HEK293 (cell line): ENCODE measurements at regions not wholly inside any gene's neighbourhood (a gene's known extent, or its start where the extent isn't known, plus 50 kb on each side); places are given as distances from the start of the nearest gene placed in this dataset.

Experiments used
- AEBP2 ChIP-seq: fragments of 450-650 bp; formaldehyde crosslinking; IDR thresholded peaks from 2 replicates; pipeline ENCODE4 v1.5.1; 2016; ENCODE audit warnings: missing biosample characterization, missing genetic modification characterization, borderline replicate concordance
- HOXC10 ChIP-seq: sonication (generic); formaldehyde crosslinking; IDR thresholded peaks from 2 replicates; pipeline ENCODE4 v1.8.1; 2023; ENCODE audit warnings: mild to moderate bottlenecking, missing genetic modification reagents
- KLF1 ChIP-seq: fragments of 450-650 bp; formaldehyde crosslinking; IDR thresholded peaks from 2 replicates; pipeline ENCODE4 v1.5.1; 2016; ENCODE audit warnings: missing biosample characterization, missing genetic modification characterization
- KLF8 ChIP-seq: fragments of 450-650 bp; formaldehyde crosslinking; IDR thresholded peaks from 2 replicates; pipeline ENCODE4 v1.5.1; 2016; ENCODE audit warnings: missing biosample characterization, missing genetic modification characterization
- MEIS1 ChIP-seq: sonication (generic); formaldehyde crosslinking; IDR thresholded peaks from 2 replicates; pipeline ENCODE4 v1.8.1; 2022; ENCODE audit warnings: missing genetic modification reagents, mild to moderate bottlenecking, borderline replicate concordance
- OSR2 ChIP-seq: fragments of 450-650 bp; formaldehyde crosslinking; IDR thresholded peaks from 2 replicates; pipeline ENCODE4 v1.5.1; 2016; ENCODE audit warnings: missing biosample characterization, missing genetic modification characterization
- RBAK ChIP-seq: fragments of 450-650 bp; formaldehyde crosslinking; IDR thresholded peaks from 2 replicates; pipeline ENCODE4 v1.5.1; 2016; ENCODE audit warnings: missing biosample characterization, missing genetic modification characterization
- WT1 ChIP-seq: fragments of 450-650 bp; formaldehyde crosslinking; IDR thresholded peaks from 2 replicates; pipeline ENCODE4 v1.5.1; 2016; ENCODE audit warnings: missing biosample characterization, missing genetic modification characterization
- ZFP41 ChIP-seq: fragments of 450-650 bp; formaldehyde crosslinking; IDR thresholded peaks from 2 replicates; pipeline ENCODE4 v1.5.1; 2016; ENCODE audit warnings: missing biosample characterization, missing genetic modification characterization, borderline replicate concordance
- ZNF114 ChIP-seq: fragments of 450-650 bp; formaldehyde crosslinking; IDR thresholded peaks from 2 replicates; pipeline ENCODE4 v1.5.0; 2017; ENCODE audit warnings: missing biosample characterization, missing genetic modification characterization
- ZNF132 ChIP-seq: fragments of 450-650 bp; formaldehyde crosslinking; IDR thresholded peaks from 2 replicates; pipeline ENCODE4 v1.5.1; 2017; ENCODE audit warnings: missing biosample characterization, missing genetic modification characterization, borderline replicate concordance
- ZNF133 ChIP-seq: fragments of 450-650 bp; formaldehyde crosslinking; IDR thresholded peaks from 2 replicates; pipeline ENCODE4 v1.5.1; 2016; ENCODE audit warnings: missing biosample characterization, missing genetic modification characterization
- ZNF146 ChIP-seq: fragments of 450-650 bp; formaldehyde crosslinking; IDR thresholded peaks from 2 replicates; pipeline ENCODE4 v1.5.1; 2016; ENCODE audit warnings: missing biosample characterization, missing genetic modification characterization
- ZNF155 ChIP-seq: fragments of 450-650 bp; formaldehyde crosslinking; IDR thresholded peaks from 2 replicates; pipeline ENCODE4 v1.5.1; 2016; ENCODE audit warnings: missing biosample characterization, missing genetic modification characterization
- ZNF169 ChIP-seq: fragments of 450-650 bp; formaldehyde crosslinking; IDR thresholded peaks from 2 replicates; pipeline ENCODE4 v1.5.1; 2016; ENCODE audit warnings: missing biosample characterization, missing genetic modification characterization
- ZNF19 ChIP-seq: fragments of 450-650 bp; formaldehyde crosslinking; IDR thresholded peaks from 2 replicates; pipeline ENCODE4; 2016; ENCODE audit warnings: missing biosample characterization, missing genetic modification characterization, low read depth
- ZNF2 ChIP-seq: fragments of 450-650 bp; formaldehyde crosslinking; IDR thresholded peaks from 2 replicates; pipeline ENCODE4 v1.5.1; 2016; ENCODE audit warnings: missing biosample characterization, missing genetic modification characterization
- ZNF223 ChIP-seq: fragments of 450-650 bp; formaldehyde crosslinking; IDR thresholded peaks from 2 replicates; pipeline ENCODE4 v1.5.1; 2016; ENCODE audit warnings: missing biosample characterization, missing genetic modification characterization
- ZNF266 ChIP-seq: fragments of 450-650 bp; formaldehyde crosslinking; IDR thresholded peaks from 2 replicates; pipeline ENCODE4 v1.5.1; 2016; ENCODE audit warnings: missing biosample characterization, missing genetic modification characterization, low read depth
- ZNF280C ChIP-seq: fragments of 450-650 bp; formaldehyde crosslinking; IDR thresholded peaks from 2 replicates; pipeline ENCODE4 v1.5.1; 2016; ENCODE audit warnings: missing biosample characterization, missing genetic modification characterization
- ZNF398 ChIP-seq: fragments of 450-650 bp; formaldehyde crosslinking; IDR thresholded peaks from 2 replicates; pipeline ENCODE4 v1.5.1; 2017; ENCODE audit warnings: missing biosample characterization, missing genetic modification characterization
- ZNF558 ChIP-seq: fragments of 450-650 bp; formaldehyde crosslinking; IDR thresholded peaks from 2 replicates; pipeline ENCODE4 v1.5.1; 2016; ENCODE audit warnings: missing biosample characterization, missing genetic modification characterization
- ZNF596 ChIP-seq: fragments of 450-650 bp; IDR thresholded peaks from 2 replicates; pipeline ENCODE4 v1.5.0; 2018; ENCODE audit warnings: missing biosample characterization, mild to moderate bottlenecking, missing genetic modification characterization, moderate library complexity
- ZNF660 ChIP-seq: fragments of 450-650 bp; IDR thresholded peaks from 2 replicates; pipeline ENCODE4 v1.5.1; 2018; ENCODE audit warnings: missing biosample characterization, mild to moderate bottlenecking, missing genetic modification characterization
- ZNF677 ChIP-seq: fragments of 450-650 bp; IDR thresholded peaks from 2 replicates; pipeline ENCODE4 v1.5.0; 2018; ENCODE audit warnings: missing biosample characterization, mild to moderate bottlenecking, missing genetic modification characterization, moderate library complexity
- ZNF704 ChIP-seq: fragments of 450-650 bp; formaldehyde crosslinking; IDR thresholded peaks from 2 replicates; pipeline ENCODE4 v1.5.1; 2016; ENCODE audit warnings: missing biosample characterization, missing genetic modification characterization
- ZSCAN4 ChIP-seq: fragments of 450-650 bp; formaldehyde crosslinking; IDR thresholded peaks from 2 replicates; pipeline ENCODE4 v1.5.1; 2017; ENCODE audit warnings: missing biosample characterization, missing genetic modification characterization

- TF ChIP-seq ZNF280C (tag by site-specific recombination) = peak; percentile 30; the same call in 1 of the 2 replicates
- no peak for TF ChIP-seq ZFP41
- TF ChIP-seq ZNF19 = no peak
- TF ChIP-seq MEIS1 (CRISPR knock-in tag) = no peak
- peak; percentile 32; the same call in 1 of the 2 replicates for TF ChIP-seq ZNF398 (tag by site-specific recombination)
- no peak for TF ChIP-seq ZNF596 (tag by site-specific recombination)
- TF ChIP-seq ZNF133 (tag by site-specific recombination) = peak; percentile 51; the same call in 1 of the 2 replicates
- no peak for TF ChIP-seq OSR2 (tag by site-specific recombination)
- peak; percentile 10; the same call in 1 of the 2 replicates for TF ChIP-seq ZSCAN4
- TF ChIP-seq KLF8 (tag by site-specific recombination) = no peak
- TF ChIP-seq ZNF132 (tag by site-specific recombination) = no peak
- TF ChIP-seq ZNF660 (tag by site-specific recombination) = no peak
- TF ChIP-seq ZNF114 (tag by site-specific recombination) = peak; percentile 77; the same call in 1 of the 2 replicates
- TF ChIP-seq KLF1 (tag by site-specific recombination) = no peak
- TF ChIP-seq ZNF223 = no peak
- TF ChIP-seq ZNF169 (tag by site-specific recombination) = no peak
- TF ChIP-seq AEBP2 = no peak
- TF ChIP-seq RBAK = no peak
- TF ChIP-seq ZNF155 (tag by site-specific recombination) = 0 out of 2 replicates have a peak, but pooled peaks have one; percentile 25
- no peak for TF ChIP-seq HOXC10 (CRISPR knock-in tag)
- peak; percentile 68; the same call in 1 of the 2 replicates for TF ChIP-seq ZNF266
- no peak for TF ChIP-seq ZNF677
- no peak for TF ChIP-seq ZNF146 (tag by site-specific recombination)
- 0 out of 2 replicates have a peak, but pooled peaks have one; percentile 30 for TF ChIP-seq ZNF704 (tag by site-specific recombination)
- no peak for TF ChIP-seq WT1
- TF ChIP-seq ZNF558 (tag by site-specific recombination) = no peak
- peak; percentile 18; the same call in 1 of the 2 replicates for TF ChIP-seq ZNF2 (tag by site-specific recombination)
Measured at GRCh38 chr18:24735624-24736231, 275.3 kb downstream of the HRH4 start (continued).
